ENCODE measurements at regions not wholly inside any gene's neighbourhood (a gene's known extent, or its start where the extent isn't known, plus 50 kb on each side); places are given as distances from the start of the nearest gene placed in this dataset.

- DNase-seq (ENCODE audit: low read depth, low spot score), result no peak
- CTCF ChIA-PET, result no interaction called here
- TF ChIP-seq, protein P1, sequence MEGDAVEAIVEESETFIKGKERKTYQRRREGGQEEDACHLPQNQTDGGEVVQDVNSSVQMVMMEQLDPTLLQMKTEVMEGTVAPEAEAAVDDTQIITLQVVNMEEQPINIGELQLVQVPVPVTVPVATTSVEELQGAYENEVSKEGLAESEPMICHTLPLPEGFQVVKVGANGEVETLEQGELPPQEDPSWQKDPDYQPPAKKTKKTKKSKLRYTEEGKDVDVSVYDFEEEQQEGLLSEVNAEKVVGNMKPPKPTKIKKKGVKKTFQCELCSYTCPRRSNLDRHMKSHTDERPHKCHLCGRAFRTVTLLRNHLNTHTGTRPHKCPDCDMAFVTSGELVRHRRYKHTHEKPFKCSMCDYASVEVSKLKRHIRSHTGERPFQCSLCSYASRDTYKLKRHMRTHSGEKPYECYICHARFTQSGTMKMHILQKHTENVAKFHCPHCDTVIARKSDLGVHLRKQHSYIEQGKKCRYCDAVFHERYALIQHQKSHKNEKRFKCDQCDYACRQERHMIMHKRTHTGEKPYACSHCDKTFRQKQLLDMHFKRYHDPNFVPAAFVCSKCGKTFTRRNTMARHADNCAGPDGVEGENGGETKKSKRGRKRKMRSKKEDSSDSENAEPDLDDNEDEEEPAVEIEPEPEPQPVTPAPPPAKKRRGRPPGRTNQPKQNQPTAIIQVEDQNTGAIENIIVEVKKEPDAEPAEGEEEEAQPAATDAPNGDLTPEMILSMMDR (IDR thresholded peaks at IDR 0.05; ENCODE audit: insufficient read depth, low read length, missing control alignments), result no peak
- POLR2A ChIA-PET, result no interaction called here
- H3K4me3 ChIP-seq (ENCODE audit: low read depth, low read length), result no peak overlapping the region
These were observed 69.3 kb downstream of the KLF12 start for GRCh38 chr13:74064805-74065312.

DNA sequence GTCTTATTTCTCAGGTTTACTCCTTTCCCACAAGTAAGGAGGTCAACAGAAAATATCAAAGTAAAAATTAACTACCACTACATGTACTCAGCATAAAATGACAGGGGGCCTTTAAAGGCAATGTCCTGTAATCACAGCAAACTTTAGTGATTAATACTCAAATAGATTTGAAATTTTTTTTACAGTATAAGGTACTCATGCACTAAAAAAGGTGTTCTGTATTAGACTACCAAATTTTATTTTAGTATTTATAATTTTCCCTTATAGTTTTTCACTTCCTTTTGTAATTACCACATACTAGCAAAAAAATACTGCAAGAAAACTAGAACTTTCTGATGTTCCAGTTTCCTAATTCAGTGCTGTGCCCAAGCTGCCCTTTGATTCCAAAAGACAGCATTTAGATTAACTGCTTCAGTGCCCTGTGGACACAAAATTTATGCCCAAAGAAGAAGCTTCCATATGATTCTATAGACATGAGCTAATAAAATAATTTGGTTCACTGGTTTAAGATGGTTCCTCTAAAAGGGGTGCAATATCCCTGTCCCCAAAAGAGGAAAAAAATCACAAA is 70.6 kb downstream of the KLF12 start:
- H3K4me3 ChIP-seq (ENCODE audit: low read depth, low read length), result no peak overlapping the region
- DNase-seq (ENCODE audit: low read depth, low spot score), result no peak
- ChIA-PET CTCF (interaction anchor here (0.7 to 1.2 kb wide), 3 partner anchors 10 to 18 kb away, joined by 3 to 4 read pairs (median 3); no protein-coding TSS in a partner anchor), POLR2A (no interaction called here)
- TF ChIP-seq, protein P1 (IDR thresholded peaks at IDR 0.05; ENCODE audit: insufficient read depth, low read length, missing control alignments), result no peak

- DNase-seq (ENCODE audit: low read depth, low spot score), result no peak
- POLR2A ChIA-PET, result no interaction called here
- TF ChIP-seq, protein P1 (IDR thresholded peaks at IDR 0.05; ENCODE audit: insufficient read depth, low read length, missing control alignments), result no peak
These were observed 71.3 kb downstream of the KLF12 start for GRCh38 chr13:74062933-74063332.

DNA sequence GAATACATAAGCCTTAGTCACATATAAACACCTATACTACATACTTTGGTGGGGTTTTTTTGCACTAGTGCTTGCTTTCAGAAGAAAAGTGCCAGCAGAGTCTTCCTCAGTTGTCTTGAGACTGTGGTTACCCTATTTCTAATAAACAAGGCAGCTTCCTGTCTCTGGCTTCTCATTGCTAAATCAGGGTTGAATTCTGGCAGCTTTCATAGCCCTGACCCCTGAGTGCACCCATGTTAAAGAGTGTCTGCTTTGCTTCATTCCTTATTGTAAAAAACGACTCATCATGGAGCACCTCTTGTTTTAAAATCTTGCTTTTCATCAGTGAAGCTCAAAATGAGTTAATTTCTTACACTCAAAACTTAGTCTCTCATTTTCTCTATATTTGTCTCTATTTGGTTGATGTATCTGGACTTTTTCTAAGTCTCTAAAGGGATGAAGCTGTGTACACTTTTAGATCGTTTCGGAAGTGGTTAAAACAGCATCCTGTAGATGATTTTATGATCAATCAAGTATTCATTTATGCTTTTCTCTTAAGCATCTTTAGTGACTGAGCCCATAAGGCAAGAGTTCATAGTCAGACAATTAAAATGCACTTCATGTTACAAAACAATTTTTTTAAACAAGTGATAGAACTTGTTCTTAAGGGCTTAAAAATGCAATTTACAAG is 72.1 kb downstream of the KLF12 start:
- TF ChIP-seq, protein P1 (IDR thresholded peaks at IDR 0.05; ENCODE audit: insufficient read depth, low read length, missing control alignments), result no peak
- ChIA-PET CTCF (no interaction called here), POLR2A (no interaction called here)
- H3K4me3 ChIP-seq (ENCODE audit: low read depth, low read length), result no peak overlapping the region
- DNase-seq (ENCODE audit: low read depth, low spot score), result peak; percentile 23

More at GRCh38 chr13:74062933-74063332, 71.3 kb downstream of the KLF12 start:
- no peak overlapping the region for H3K4me3 ChIP-seq (ENCODE audit: low read depth, low read length)
- CTCF ChIA-PET, result interaction anchor here (0.7 to 1.2 kb wide), 3 partner anchors 11 to 19 kb away, joined by 3 to 4 read pairs (median 3); no protein-coding TSS in a partner anchor

GRCh38 chr13:74056801-74057542 is 77.2 kb downstream of the KLF12 start:
- no peak for DNase-seq (ENCODE audit: low read depth, low spot score)
- CTCF ChIA-PET, result interaction anchor here (0.8 to 1.0 kb wide), 2 partner anchors 19 to 228 kb away, joined by 3 to 4 read pairs; no protein-coding TSS in a partner anchor
- POLR2A ChIA-PET, result no interaction called here
- H3K4me3 ChIP-seq (ENCODE audit: low read depth, low read length), result no peak overlapping the region
- TF ChIP-seq, protein P1 (IDR thresholded peaks at IDR 0.05; ENCODE audit: insufficient read depth, low read length, missing control alignments), result no peak
